ENCODE measurements at regions not wholly inside any gene's neighbourhood (a gene's known extent, or its start where the extent isn't known, plus 50 kb on each side); places are given as distances from the start of the nearest gene placed in this dataset.
"Not testable (repeated sequence)": the region's sequence is repeated elsewhere in the genome, so short reads cannot be mapped to it uniquely, and the experiment has no call there.

DNA sequence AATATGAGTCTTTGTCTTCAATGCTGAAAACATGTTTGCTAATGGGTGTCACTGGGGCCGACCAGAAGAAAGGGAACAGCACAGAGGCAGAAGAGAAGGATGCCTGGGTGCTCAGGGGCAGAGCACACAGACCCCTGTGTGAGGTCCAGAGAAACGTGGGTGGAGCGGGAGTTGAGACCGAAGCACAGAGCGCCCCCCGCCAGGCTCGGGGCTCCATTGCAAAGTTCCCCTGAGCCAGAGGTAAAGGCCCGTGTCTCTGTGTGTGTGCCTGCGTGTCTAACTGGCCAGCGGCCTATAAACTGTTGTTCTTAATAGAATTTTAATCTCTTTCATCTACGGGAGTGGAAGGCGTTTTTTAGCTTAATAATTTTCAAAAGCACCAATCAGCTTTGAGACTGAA is 343.1 kb downstream of the TEX29 start:
- no peak for DNase-seq (ENCODE audit: low read depth in 2 of 2)

DNA sequence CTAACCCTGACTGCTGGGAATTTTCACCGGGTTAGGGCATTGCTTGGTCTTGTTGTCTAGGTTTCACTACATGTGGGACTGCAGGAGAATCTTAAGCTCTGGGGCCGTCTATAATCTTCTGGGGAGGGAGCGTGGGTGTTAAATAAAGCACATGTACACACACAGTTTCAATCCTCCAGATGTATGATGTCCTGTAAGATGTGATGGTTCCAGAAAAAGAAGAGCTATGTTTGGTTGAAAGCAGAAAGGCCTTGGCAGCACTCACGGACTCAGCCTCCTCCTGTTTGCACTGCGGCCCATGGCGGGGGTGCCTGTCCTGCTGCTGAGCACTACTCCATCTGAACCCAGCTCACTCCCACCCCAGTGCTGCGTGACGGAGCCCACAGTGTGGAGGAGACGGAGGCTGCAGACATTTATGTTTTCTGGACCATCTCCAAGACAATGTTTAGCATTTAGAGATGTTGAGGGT is 343.5 kb downstream of the TEX29 start:
- DNase-seq (ENCODE audit: low read depth in 2 of 2): no peak

GRCh38 chr13:111664696-111665095 is 344.3 kb downstream of the TEX29 start:
- DNase-seq (ENCODE audit: low read depth in 2 of 2): no peak

DNA sequence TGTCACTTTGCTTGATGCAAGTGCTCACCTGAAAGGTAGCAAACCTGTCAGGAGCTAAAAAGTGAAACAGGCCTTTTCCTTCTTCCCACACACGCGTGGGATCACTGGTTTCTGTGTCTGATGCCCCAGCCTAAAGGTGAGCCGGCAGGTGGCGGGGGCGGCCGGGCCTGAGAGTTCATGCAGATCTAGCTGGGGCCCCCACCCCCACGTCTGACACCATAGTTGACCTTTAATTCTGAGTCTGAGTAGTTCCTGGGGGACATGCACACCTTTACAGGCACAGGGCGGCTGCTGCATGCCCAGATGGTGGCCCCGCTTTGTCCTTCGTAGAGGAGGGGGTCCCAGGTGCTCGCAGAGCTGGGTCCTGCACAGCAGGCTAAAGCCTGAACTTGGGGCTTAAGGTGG is 345.3 kb downstream of the TEX29 start:
- no peak for DNase-seq (ENCODE audit: low read depth in 2 of 2)

DNA sequence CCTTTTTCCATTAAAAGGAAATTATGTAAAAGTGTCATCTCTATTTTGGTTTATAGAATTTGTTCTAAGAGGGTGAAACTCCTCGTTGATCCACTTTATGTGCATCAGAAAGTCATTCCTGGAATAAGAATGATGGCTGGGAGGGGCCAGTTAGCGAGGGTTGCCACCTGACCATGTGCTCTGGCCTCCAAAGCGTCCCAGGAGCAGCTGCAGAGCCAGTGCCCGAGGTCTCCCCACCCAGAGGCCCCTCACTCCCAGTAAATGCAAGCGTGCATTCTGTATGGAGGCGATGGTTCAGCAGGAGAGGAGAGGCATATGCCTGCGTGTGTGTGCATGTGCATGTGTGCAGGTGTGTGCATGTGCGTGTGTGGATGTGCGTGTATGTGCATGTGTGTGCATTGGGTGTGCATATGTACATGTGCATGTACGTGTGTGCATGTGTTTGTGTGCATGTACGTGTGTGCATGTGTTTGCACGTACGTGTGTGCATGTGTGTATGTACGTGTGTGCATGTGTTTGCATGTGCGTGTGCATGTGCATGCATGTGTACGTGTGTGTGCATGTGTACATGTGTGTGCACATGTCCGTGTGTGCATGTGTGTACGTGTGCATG is 345.8 kb downstream of the TEX29 start:
- DNase-seq (ENCODE audit: low read depth in 2 of 2): no peak

DNA sequence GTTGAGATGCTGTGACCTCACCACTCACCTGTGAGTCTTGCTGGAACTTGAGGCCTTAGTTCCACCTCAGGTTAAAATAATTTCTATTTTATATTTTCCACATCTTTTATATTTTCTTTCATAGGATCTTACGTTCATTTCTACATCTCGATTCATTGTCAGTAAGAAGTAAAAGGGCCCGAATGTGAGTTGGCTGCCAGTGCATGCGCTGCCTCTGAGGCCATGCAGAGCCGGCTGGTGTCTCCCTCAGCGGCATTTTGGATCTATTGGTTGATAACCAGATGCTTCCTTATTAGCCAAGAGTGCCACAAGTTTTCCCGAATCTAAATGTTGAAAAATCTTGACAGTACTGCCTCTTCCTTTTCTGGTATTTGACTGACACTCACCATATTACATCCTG is 347.3 kb downstream of the TEX29 start:
- no peak for DNase-seq (ENCODE audit: low read depth in 2 of 2)

- DNase-seq (ENCODE audit: low read depth in 2 of 2): no peak
These were observed 348.0 kb downstream of the TEX29 start for GRCh38 chr13:111668451-111668850.

DNA sequence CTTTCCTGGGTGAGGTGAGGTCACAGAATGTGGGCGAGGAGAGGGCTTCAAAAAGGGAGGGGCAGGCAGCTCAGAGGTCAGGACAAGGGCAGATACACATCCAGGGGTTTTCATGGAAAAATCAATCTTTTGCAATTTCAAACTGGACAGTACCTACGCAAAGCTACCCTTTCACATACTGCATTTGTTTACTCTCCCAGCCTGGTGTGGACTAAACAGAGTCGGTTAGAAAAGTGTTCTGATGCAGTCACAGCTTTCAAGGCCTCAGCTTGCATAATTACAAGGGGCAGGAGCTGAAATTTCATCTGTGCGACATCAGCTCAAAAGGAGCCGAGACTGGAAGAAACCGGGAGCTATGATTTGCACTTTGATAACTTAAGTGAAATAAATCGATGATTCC is 351.8 kb downstream of the TEX29 start:
- DNase-seq (ENCODE audit: low read depth in 2 of 2): not testable (repeated sequence)

DNA sequence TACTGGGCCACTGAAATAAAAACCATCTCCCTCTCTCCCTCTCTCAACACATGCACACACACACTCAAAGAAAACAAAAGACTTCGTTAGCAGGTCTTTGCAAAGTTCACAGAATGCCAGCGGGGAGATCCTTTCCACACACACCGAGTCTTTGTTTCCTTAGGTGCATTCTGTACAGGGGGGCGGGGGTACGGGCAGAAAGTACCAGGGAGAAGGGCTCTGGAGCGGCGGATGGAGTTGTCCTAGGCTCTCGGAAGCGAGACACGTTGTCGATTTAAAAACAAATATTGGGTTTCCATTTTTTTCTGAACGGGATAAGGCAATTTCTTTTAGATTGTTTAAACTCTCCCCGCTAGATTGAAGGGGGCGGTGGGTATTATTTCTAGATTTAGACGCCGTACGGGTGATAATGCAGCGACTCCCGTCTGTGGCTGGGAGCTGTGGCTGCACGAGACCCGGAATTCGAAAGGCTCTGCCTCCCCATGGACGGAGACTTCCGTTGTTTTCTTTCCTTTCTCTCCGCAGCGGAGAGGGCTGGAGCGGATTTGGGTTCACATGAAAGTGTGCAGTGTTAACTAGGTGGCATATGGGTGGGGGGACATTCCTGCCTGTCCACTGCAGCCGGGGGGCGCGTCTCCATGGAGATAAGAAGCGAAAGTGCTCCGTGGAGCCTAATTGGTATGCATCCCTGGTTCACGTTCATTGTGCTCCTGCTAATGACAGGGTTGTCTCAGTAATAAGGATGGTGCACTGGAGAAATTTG is 357.9 kb downstream of the TEX29 start:
- DNase-seq (ENCODE audit: low read depth in 2 of 2): not testable (repeated sequence)

DNA sequence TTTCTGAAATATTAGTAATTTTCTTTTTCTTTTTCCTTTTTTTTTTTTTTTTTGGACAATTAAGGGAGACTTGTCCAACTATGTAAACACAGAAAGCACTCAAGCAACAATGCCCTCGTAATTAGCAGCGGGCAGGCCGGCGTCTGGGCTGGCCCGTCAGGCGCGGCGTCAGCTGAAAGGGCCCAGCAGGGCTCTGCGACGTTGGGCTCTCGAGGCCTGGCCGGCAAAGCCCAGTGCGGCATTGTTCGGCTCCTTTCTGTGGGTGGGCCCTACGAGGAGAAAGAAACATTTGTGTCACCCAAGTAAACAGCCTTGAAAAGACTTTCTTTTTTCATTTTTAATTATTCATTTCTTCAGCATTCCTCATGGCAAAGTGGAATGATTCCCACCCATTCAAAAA is 359.2 kb downstream of the TEX29 start:
- not testable (repeated sequence) for DNase-seq (ENCODE audit: low read depth in 2 of 2)

DNA sequence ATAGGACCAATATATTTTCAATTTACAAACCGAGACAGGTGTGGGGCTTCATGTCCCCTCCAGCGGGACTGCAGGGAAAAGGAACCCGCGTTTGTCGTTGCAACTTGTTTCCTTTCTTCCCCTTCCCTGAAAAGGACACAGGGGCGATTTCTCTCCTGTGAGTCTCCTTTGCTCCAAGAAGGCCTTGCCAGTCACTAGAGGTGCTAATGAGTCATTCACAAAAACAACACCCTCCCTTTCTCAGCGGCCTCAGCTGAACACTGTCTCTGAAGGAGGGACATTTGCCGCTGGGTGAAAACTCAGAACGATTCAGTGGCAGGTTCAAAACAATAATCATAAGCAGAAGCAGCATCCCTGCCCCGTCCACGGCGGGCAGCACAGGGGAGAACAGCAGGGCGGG is 359.7 kb downstream of the TEX29 start:
- DNase-seq (ENCODE audit: low read depth in 2 of 2): not testable (repeated sequence)

GRCh38 chr13:111692028-111692427 is 371.6 kb downstream of the TEX29 start:
- DNase-seq (ENCODE audit: low read depth in 2 of 2): not testable (repeated sequence)

GRCh38 chr13:111696121-111696520 is 370.8 kb upstream of the SOX1 start:
- DNase-seq (ENCODE audit: low read depth in 2 of 2): not testable (repeated sequence)

GRCh38 chr13:111702059-111702458 is 364.9 kb upstream of the SOX1 start:
- DNase-seq (ENCODE audit: low read depth in 2 of 2): not testable (repeated sequence)
